ENCODE measurements at regions not wholly inside any gene's neighbourhood (a gene's known extent, or its start where the extent isn't known, plus 50 kb on each side); places are given as distances from the start of the nearest gene placed in this dataset.

GRCh38 chr1:81314513-81315233, 486.1 kb upstream of the ADGRL2 start:
- H3K9ac ChIP-seq (ENCODE audit: insufficient read depth in 1 of 2, low read length in 2 of 2), result peak overlapping the region in 1 of 2 donors; percentile 15
- H3K9me3 ChIP-seq (ENCODE audit: control insufficient read depth in 4 of 4, insufficient read depth in 3 of 4, low read length in 3 of 4), result no peaks in the 10 kb centered on the region
- 89 to 94% methylated on average over 2 of the region's 2 CpGs for WGBS, 2 donors
- H3K4me1 ChIP-seq (ENCODE audit: control insufficient read depth in 5 of 5, insufficient read depth in 5 of 5, low read length in 5 of 5), result peaks cover 0 to 37% (median 13%) of the 10 kb centered on the region in 5 donors
- no peak for TF ChIP-seq CTCF (IDR thresholded peaks at IDR 0.05; ENCODE audit: control extremely low read depth, extremely low read depth)
- DNase-seq, result peak in 2 of 3 donors; percentile 76 to 84
- H3K27me3 ChIP-seq (ENCODE audit: control insufficient read depth in 3 of 3, insufficient read depth in 3 of 3, low read length in 2 of 3), result no peaks in the 10 kb centered on the region
- no peaks in the 10 kb centered on the region for H3K36me3 ChIP-seq (ENCODE audit: control insufficient read depth in 4 of 4, insufficient read depth in 4 of 4, low read length in 4 of 4)
- H3K4me3 ChIP-seq, result no peak overlapping the region
- H3K27ac ChIP-seq (ENCODE audit: low read depth in 1 of 2, low read length in 1 of 2), result peak overlapping the region in 1 of 2 donors; percentile 74
- ATAC-seq (ENCODE audit: insufficient read depth, low FRiP score), result no peak

- H3K4me1 ChIP-seq (ENCODE audit: control insufficient read depth in 5 of 5, insufficient read depth in 5 of 5, low read length in 5 of 5), result peaks cover 0 to 47% (median 13%) of the 10 kb centered on the region in 5 donors
- DNase-seq, result no peak
- 72 to 92% methylated on average over 4 of the region's 4 CpGs for WGBS, 2 donors
- ATAC-seq (ENCODE audit: insufficient read depth, low FRiP score), result no peak
- H3K4me3 ChIP-seq, result no peak overlapping the region
- TF ChIP-seq CTCF (IDR thresholded peaks at IDR 0.05; ENCODE audit: control extremely low read depth, extremely low read depth), result no peak
- no peaks in the 10 kb centered on the region for H3K9me3 ChIP-seq (ENCODE audit: control insufficient read depth in 4 of 4, insufficient read depth in 3 of 4, low read length in 3 of 4)
- H3K27ac ChIP-seq (ENCODE audit: low read depth in 1 of 2, low read length in 1 of 2), result peak overlapping the region in 1 of 2 donors; percentile 74
- no peaks in the 10 kb centered on the region for H3K36me3 ChIP-seq (ENCODE audit: control insufficient read depth in 4 of 4, insufficient read depth in 4 of 4, low read length in 4 of 4)
- H3K27me3 ChIP-seq (ENCODE audit: control insufficient read depth in 3 of 3, insufficient read depth in 3 of 3, low read length in 2 of 3), result no peaks in the 10 kb centered on the region
- no peak overlapping the region for H3K9ac ChIP-seq (ENCODE audit: insufficient read depth in 1 of 2, low read length in 2 of 2)
These were observed 487.4 kb upstream of the ADGRL2 start for GRCh38 chr1:81313289-81313688.

GRCh38 chr1:81312272-81312754, 488.4 kb upstream of the ADGRL2 start:
- Histone ChIP-seq H3K27me3 (ENCODE audit: control insufficient read depth in 3 of 3, insufficient read depth in 3 of 3, low read length in 2 of 3) (no peaks in the 10 kb centered on the region), H3K9me3 (ENCODE audit: control insufficient read depth in 4 of 4, insufficient read depth in 3 of 4, low read length in 3 of 4) (no peaks in the 10 kb centered on the region), H3K27ac (ENCODE audit: low read depth in 1 of 2, low read length in 1 of 2) (peak overlapping the region; percentile 27 to 46), H3K9ac (ENCODE audit: insufficient read depth in 1 of 2, low read length in 2 of 2) (no peak overlapping the region), H3K4me3 (no peak overlapping the region), H3K4me1 (ENCODE audit: control insufficient read depth in 5 of 5, insufficient read depth in 5 of 5, low read length in 5 of 5) (peaks cover 0 to 50% (median 13%) of the 10 kb centered on the region in 5 donors), H3K36me3 (ENCODE audit: control insufficient read depth in 4 of 4, insufficient read depth in 4 of 4, low read length in 4 of 4) (no peaks in the 10 kb centered on the region)
- no peak for TF ChIP-seq CTCF (IDR thresholded peaks at IDR 0.05; ENCODE audit: control extremely low read depth, extremely low read depth)
- WGBS, 2 donors, result 81 to 90% methylated on average over 8 of the region's 8 CpGs
- ATAC-seq (ENCODE audit: insufficient read depth, low FRiP score) (no peak), DNase-seq (no peak)

Measured in lung (tissue), 11 donors.